ENCODE measurements at regions not wholly inside any gene's neighbourhood (a gene's known extent, or its start where the extent isn't known, plus 50 kb on each side); places are given as distances from the start of the nearest gene placed in this dataset.
"Not testable (repeated sequence)": the region's sequence is repeated elsewhere in the genome, so short reads cannot be mapped to it uniquely, and the experiment has no call there.

GRCh38 chr6:159414711-159415110 lies 245.5 kb downstream of the FNDC1 start:
- intact Hi-C loops (cut with DNase I): no loop called here
- H3K27ac ChIP-seq: no peak overlapping the region
- WGBS, 2 donors: 49 to 68% methylated on average over 2 of the region's 2 CpGs
- H3K36me3 ChIP-seq: no peaks in the 10 kb centered on the region
- no peak overlapping the region for H3K4me3 ChIP-seq
- no peaks in the 10 kb centered on the region for H3K27me3 ChIP-seq
- H3K9me3 ChIP-seq: no peaks in the 10 kb centered on the region
- TF ChIP-seq, protein P1, sequence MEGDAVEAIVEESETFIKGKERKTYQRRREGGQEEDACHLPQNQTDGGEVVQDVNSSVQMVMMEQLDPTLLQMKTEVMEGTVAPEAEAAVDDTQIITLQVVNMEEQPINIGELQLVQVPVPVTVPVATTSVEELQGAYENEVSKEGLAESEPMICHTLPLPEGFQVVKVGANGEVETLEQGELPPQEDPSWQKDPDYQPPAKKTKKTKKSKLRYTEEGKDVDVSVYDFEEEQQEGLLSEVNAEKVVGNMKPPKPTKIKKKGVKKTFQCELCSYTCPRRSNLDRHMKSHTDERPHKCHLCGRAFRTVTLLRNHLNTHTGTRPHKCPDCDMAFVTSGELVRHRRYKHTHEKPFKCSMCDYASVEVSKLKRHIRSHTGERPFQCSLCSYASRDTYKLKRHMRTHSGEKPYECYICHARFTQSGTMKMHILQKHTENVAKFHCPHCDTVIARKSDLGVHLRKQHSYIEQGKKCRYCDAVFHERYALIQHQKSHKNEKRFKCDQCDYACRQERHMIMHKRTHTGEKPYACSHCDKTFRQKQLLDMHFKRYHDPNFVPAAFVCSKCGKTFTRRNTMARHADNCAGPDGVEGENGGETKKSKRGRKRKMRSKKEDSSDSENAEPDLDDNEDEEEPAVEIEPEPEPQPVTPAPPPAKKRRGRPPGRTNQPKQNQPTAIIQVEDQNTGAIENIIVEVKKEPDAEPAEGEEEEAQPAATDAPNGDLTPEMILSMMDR (IDR thresholded peaks at IDR 0.05): no peak
- no peak for TF ChIP-seq POLR2A (IDR thresholded peaks at IDR 0.05)
- no peaks in the 10 kb centered on the region for H3K4me1 ChIP-seq
- DNase-seq: no peak

- H3K27me3 ChIP-seq; intact Hi-C loops (cut with DNase I); H3K27ac ChIP-seq; H3K9me3 ChIP-seq; H3K4me3 ChIP-seq; DNase-seq; H3K4me1 ChIP-seq; H3K36me3 ChIP-seq: not testable (repeated sequence)
- WGBS, 2 donors: no CpG with 5 or more reads among the region's 41 CpGs
Observed at GRCh38 chr6:159407211-159407780, 238.1 kb downstream of the FNDC1 start.

DNA sequence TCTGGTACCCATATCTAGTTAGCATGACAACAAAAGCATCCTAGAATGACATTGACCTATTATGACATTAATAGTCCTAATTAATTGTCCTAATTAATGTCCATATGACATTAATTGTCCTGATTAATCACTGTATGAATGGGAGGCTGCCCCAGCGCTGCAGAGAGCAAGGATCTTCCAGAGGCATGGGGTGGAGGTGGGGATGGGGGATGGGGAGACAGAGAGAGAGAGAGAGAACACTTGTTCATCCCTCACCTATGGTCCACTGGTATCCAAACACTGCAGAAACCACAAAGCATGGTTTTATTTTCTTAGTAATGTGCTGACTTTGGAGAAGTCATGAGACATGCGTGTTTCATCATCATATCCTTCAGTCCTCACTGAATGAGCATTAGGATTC lies 235.1 kb downstream of the FNDC1 start:
- H3K27me3 ChIP-seq: peaks cover 0 to 5% (median 0%) of the 10 kb centered on the region in 4 donors
- WGBS, 2 donors: 69 to 71% methylated on average over 2 of the region's 2 CpGs
- intact Hi-C loops (cut with DNase I): no loop called here

GRCh38 chr6:159400826-159401225 lies 231.6 kb downstream of the FNDC1 start:
- no peak for TF ChIP-seq POLR2A (IDR thresholded peaks at IDR 0.05)
- TF ChIP-seq, protein P1 (IDR thresholded peaks at IDR 0.05): no peak
- 71 to 85% methylated on average over 7 of the region's 7 CpGs for WGBS, 2 donors
- intact Hi-C loops (cut with DNase I): no loop called here
- DNase-seq: no peak
- H3K4me3 ChIP-seq: no peak overlapping the region
- H3K9me3 ChIP-seq: no peaks in the 10 kb centered on the region
- peaks cover 0 to 5% (median 0%) of the 10 kb centered on the region in 4 donors for H3K27me3 ChIP-seq
- H3K36me3 ChIP-seq: no peaks in the 10 kb centered on the region
- no peak overlapping the region for H3K27ac ChIP-seq
- no peaks in the 10 kb centered on the region for H3K4me1 ChIP-seq

More for the DNA sequence above, 235.1 kb downstream of the FNDC1 start:
- no peaks in the 10 kb centered on the region for H3K36me3 ChIP-seq
- no peak for DNase-seq
- H3K9me3 ChIP-seq: no peaks in the 10 kb centered on the region
- H3K4me1 ChIP-seq: no peaks in the 10 kb centered on the region
- H3K27ac ChIP-seq: no peak overlapping the region
- no peak overlapping the region for H3K4me3 ChIP-seq
- TF ChIP-seq POLR2A (IDR thresholded peaks at IDR 0.05): no peak
- TF ChIP-seq, protein P1 (IDR thresholded peaks at IDR 0.05): no peak

GRCh38 chr6:159399751-159400221 lies 230.6 kb downstream of the FNDC1 start:
- no peak for DNase-seq

More at GRCh38 chr6:159399751-159400221, 230.6 kb downstream of the FNDC1 start:
- Histone ChIP-seq H3K27me3 (peaks cover 0 to 5% (median 0%) of the 10 kb centered on the region in 4 donors), H3K36me3 (no peaks in the 10 kb centered on the region), H3K4me1 (no peaks in the 10 kb centered on the region), H3K4me3 (no peak overlapping the region), H3K9me3 (no peaks in the 10 kb centered on the region), H3K27ac (no peak overlapping the region)
- intact Hi-C loops (cut with DNase I): no loop called here
- WGBS, 2 donors: 57 to 60% methylated on average over 8 of the region's 8 CpGs
- TF ChIP-seq, protein P1 (IDR thresholded peaks at IDR 0.05): no peak
- no peak for TF ChIP-seq POLR2A (IDR thresholded peaks at IDR 0.05)
